A673 (cell line): ENCODE measurements at regions not wholly inside any gene's neighbourhood (a gene's known extent, or its start where the extent isn't known, plus 50 kb on each side); places are given as distances from the start of the nearest gene placed in this dataset.

ENCODE experiments used
- CTCF ChIP-seq: fragments of 300-800, 200-600 bp; sonication (generic); conservative IDR thresholded peaks from 2 replicates; pipeline ENCODE4 v1.5.1; 2017; ENCODE audit warnings: low read depth, mild to moderate bottlenecking, antibody characterized with exemption, low read length, moderate library complexity, mixed read lengths
- EZH2 ChIP-seq: fragments of 200-600 bp; sonication (generic); IDR thresholded peaks from 2 replicates; pipeline ENCODE4 v1.6.1; 2017; ENCODE audit warnings: borderline replicate concordance, low read depth, mild to moderate bottlenecking, mixed read lengths, antibody characterized with exemption, low read length; ENCODE audit not compliant: poor library complexity, severe bottlenecking

- no peak for TF ChIP-seq CTCF
- TF ChIP-seq EZH2: no peak
Observed at GRCh38 chr3:165529451-165529850, 307.8 kb downstream of the BCHE start.
